Muscle of arm (tissue), 1 donor: ENCODE measurements at regions not wholly inside any gene's neighbourhood (a gene's known extent, or its start where the extent isn't known, plus 50 kb on each side); places are given as distances from the start of the nearest gene placed in this dataset.

Experiments used
- DNase-seq: peaks from one replicate; pipeline ENCODE4 v3.0.0-alpha.2; 2013

GRCh38 chr18:24561369-24561965 is 101.0 kb downstream of the HRH4 start:
- no peak for DNase-seq

GRCh38 chr18:24567199-24567598 is 106.8 kb downstream of the HRH4 start:
- DNase-seq, result no peak

GRCh38 chr18:24570716-24571115 is 110.3 kb downstream of the HRH4 start:
- no peak for DNase-seq

GRCh38 chr18:24582771-24583170 is 122.3 kb downstream of the HRH4 start:
- DNase-seq, result no peak

- no peak for DNase-seq
Measured at GRCh38 chr18:24584205-24584604, 123.8 kb downstream of the HRH4 start.

GRCh38 chr18:24584813-24585212 is 124.4 kb downstream of the HRH4 start:
- no peak for DNase-seq

DNA sequence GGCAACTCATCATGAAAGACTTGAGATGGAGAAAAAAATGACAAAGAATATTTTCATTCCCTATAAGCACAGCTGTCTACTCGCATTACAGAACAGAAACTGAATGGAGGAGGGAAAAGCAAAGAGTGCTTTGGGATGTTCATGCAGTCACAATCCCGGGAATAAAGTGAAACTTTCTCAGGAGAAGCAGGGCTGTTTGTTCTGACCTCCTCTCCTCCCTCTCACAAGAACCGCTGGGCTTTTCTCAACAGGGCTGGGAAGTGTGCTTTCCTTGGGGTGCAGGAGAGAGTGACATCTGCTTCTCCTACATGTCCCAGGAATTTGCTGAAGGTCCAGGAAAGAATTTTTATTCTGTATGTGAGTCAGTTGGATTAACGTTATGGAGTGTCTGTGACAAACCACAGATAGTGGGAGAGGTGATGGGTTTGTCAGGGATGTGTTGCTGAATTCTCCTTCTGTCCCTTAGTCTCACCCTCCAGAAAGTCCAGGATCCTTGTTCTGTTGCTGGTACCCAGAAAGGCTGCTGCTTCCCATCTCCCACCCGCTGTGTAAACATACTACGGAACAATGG is 125.6 kb downstream of the HRH4 start:
- DNase-seq, result no peak

GRCh38 chr18:24586662-24587360 is 126.4 kb downstream of the HRH4 start:
- DNase-seq, result no peak

GRCh38 chr18:24588440-24588839 is 128.0 kb downstream of the HRH4 start:
- DNase-seq, result no peak

DNA sequence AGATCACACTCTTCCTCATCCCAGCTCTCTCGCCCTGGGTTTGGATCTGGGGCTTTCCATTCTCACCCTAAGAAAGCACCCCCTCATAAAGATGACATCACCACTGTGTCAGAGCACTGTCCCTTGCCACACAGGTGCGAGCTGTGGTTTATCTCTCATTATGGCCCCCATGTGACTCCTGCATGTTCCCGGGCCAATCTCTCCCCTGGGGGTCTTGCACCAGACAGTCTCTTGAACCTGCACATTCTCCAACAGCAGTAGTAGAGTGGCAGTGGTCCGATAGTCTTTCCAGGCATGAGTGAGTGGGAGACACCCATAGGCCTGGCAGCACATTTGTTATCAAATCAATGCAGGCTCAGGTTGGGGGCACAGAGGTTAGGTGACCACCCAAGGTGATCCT is 130.5 kb downstream of the HRH4 start:
- no peak for DNase-seq

DNA sequence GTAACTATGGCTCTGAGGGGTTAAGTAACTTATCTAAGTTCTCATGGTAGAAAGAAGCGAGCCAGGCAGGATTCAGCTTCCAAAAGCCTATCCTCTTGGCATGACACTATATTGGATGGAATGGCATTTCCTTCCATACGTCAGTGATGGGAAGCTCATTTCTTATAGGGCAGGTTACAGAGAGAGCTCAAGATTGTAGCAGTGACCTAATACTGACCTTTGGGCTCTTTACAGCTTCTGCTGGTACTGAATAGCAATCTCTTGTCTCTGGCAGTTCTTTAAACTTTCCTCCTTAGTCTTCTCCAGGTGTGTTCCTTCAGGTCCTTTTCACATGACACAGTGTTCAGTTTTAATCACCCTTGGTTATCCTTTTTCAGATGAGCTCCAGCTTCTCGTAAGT is 133.0 kb downstream of the HRH4 start:
- DNase-seq, result no peak

- no peak for DNase-seq
Measured at GRCh38 chr18:24593886-24594285, 133.4 kb downstream of the HRH4 start.

DNA sequence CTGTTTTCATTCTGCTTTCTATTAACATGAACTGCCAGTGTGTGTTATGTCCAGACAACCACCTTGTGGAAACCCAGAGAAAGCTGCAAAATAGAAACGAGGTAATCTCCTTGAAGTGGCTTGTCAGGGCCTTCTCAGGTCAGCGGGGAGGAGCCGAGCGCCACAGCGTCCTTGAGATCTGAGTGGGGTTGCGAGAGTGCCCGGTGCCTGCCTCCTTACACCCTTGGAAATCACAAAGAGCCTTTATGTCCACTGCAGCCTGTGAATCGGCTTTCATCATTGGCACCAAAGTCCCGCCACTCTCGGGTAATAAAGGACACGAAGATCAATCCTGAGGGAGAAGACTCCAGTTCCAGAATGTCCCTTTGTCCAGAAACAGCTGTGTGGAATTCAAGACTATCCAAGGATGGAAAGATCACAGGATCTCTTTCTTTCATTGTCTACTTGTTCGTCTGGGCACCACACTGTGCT is 135.2 kb downstream of the HRH4 start:
- DNase-seq, result no peak

DNA sequence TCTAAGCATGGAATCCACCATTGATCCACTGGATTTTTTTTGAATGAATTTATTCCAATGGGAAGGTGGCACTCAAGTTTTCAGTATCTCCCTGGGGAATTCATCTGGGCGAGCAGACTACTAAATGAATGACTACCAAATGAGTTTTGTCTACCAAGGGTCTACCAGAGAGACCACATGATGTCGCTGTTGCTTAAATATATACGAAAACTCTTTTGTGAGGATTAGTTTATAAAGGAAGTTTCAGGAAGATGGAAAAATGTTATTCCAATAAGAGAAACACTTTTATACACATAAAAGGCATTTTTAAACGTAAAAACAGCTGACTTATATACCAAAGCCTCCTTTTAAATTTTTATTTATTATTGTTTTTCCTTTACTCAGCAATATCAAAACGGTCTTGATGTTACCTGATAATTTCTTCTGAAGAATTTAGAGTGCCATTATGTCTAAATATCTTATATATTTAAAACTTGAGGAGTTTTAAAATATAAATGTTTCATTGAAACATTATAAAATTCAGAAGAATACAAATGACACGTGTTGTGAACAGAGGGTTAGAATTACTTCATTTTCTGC is 139.7 kb downstream of the HRH4 start:
- DNase-seq, result peak; percentile 77

GRCh38 chr18:24601585-24601984 is 141.1 kb downstream of the HRH4 start:
- no peak for DNase-seq

- DNase-seq, result no peak
Measured at GRCh38 chr18:24602201-24602600, 141.8 kb downstream of the HRH4 start.

GRCh38 chr18:24603151-24603550 is 142.7 kb downstream of the HRH4 start:
- DNase-seq, result no peak

GRCh38 chr18:24605444-24605843 is 145.0 kb downstream of the HRH4 start:
- no peak for DNase-seq

DNA sequence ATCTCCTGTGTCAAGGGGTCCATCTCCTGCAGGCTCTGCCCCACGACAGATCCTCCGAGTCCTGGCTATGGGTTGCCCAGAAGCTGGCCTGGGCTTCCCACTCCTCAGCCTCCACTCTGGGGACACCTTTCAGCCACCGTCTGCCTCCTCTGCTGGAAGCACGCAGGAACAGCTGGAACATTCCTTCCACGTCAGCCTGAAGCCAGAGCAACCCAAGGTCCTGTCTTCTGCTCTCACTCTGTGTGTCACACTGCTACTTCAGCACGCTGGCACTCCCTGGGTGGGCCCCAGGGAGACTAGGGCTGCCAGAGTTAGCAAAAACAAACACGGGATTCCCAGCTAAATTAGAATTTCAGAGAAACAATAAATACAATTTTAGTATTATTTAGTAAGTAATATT is 148.8 kb downstream of the HRH4 start:
- no peak for DNase-seq

DNA sequence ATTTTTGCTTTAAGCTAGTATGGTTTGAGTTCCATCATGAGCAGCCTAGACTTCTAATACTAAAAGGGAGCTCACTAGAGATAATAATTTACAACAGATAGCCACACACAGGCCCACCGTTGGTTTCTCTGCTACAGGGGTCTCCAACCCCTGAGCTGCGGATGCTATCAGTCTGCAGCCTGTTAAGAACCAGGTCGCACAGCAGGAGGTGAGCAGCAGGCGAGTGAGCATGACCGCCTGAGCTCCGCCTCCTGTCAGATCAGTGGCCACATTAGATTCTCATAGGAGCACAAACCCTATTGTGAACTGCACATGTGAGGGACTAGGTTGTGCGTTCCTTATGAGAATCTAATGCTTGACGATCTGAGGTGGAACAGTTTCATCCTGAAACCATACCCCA is 150.6 kb downstream of the HRH4 start:
- DNase-seq, result no peak

DNA sequence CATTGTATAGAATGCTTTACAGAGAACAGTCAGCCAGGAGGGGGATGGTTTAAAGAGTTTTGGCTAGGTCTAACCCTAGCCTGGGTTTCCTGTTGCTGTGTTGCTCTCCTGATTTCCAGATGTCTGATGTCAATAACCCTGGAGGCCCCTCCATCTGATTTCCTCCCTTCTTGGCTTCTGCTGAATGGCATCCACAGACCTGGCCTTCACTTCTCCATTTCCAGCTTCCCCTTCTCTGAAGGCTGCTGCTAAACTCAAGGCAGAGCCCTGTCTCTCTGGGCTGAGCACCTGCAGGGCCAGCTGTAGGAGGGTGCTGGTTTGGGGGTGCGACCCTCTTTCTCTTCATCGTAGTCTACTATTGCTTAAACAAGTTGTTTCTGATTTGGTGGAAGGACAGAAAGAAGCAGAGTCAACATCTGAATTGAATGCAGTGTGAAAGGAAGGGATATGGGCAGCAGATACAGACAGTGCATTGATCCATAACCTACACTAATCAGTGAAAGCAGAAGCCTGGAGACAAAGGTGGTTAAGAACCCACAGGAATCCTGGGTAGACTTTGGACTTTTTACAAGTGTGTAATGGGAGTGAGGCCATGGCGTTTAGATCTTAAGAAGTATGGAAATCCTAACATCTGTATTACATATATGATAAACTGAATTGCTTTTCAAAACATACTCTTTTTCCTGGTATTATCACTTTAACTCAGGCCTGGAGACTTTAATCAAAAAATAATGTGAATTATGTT is 153.6 kb downstream of the HRH4 start:
- DNase-seq, result no peak

GRCh38 chr18:24616653-24617052 is 156.2 kb downstream of the HRH4 start:
- no peak for DNase-seq
